ENCODE measurements at regions not wholly inside any gene's neighbourhood (a gene's known extent, or its start where the extent isn't known, plus 50 kb on each side); places are given as distances from the start of the nearest gene placed in this dataset.
"Not testable (repeated sequence)": the region's sequence is repeated elsewhere in the genome, so short reads cannot be mapped to it uniquely, and the experiment has no call there.

GRCh38 chr21:17679002-17679600, 66.4 kb upstream of the BTG3 start:
- DNase-seq (ENCODE audit: low read depth), result peak; percentile 62

- not testable (repeated sequence) for DNase-seq (ENCODE audit: low read depth)
Measured at GRCh38 chr21:17676930-17677329, 64.2 kb upstream of the BTG3 start.

GRCh38 chr21:17674106-17674505, 61.4 kb upstream of the BTG3 start:
- no peak for DNase-seq (ENCODE audit: low read depth)

- no peak for DNase-seq (ENCODE audit: low read depth)
Measured at GRCh38 chr21:17673261-17674020, 60.7 kb upstream of the BTG3 start.

- no peak for DNase-seq (ENCODE audit: low read depth)
Measured at GRCh38 chr21:17671733-17672132, 59.0 kb upstream of the BTG3 start.

GRCh38 chr21:17668479-17669140, 55.9 kb upstream of the BTG3 start:
- no peak for DNase-seq (ENCODE audit: low read depth)

- DNase-seq (ENCODE audit: low read depth), result no peak
Measured at GRCh38 chr21:17667256-17667655, 54.6 kb upstream of the BTG3 start.

Measured in ELR (cell line).